ENCODE measurements at regions not wholly inside any gene's neighbourhood (a gene's known extent, or its start where the extent isn't known, plus 50 kb on each side); places are given as distances from the start of the nearest gene placed in this dataset.

- TF ChIP-seq CTCF (IDR thresholded peaks at IDR 0.05; ENCODE audit: low read depth, low read length) (no peak), POLR2A (IDR thresholded peaks at IDR 0.05; ENCODE audit: extremely low read depth, insufficient read length) (no peak), MYC (IDR thresholded peaks at IDR 0.05; ENCODE audit: low read depth, low read length) (no peak)
- TF ChIP-seq, protein P1, sequence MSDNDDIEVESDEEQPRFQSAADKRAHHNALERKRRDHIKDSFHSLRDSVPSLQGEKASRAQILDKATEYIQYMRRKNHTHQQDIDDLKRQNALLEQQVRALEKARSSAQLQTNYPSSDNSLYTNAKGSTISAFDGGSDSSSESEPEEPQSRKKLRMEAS (IDR thresholded peaks at IDR 0.05; ENCODE audit: low read depth, low read length), result no peak
Measured at GRCh38 chr11:70656252-70656651, 257.9 kb downstream of the CTTN start.

Data from NB4 (cell line).